WTC11 (cell line): ENCODE measurements at regions not wholly inside any gene's neighbourhood (a gene's known extent, or its start where the extent isn't known, plus 50 kb on each side); places are given as distances from the start of the nearest gene placed in this dataset.

Experiments used
- ATAC-seq: fragments of 200-7000 bp; cut with Tn5 transposase; 2 replicates; pipeline ENCODE4 v1.10.0; 2021; ENCODE audit warnings: mild to moderate bottlenecking, moderate library complexity
- CTCF ChIA-PET: fragments of 300-600 bp; sonication (Branson Sonifier 250); formaldehyde crosslinking; loops from one replicate; lab custom pipeline; 2021; ENCODE audit warnings: antibody characterized with exemption; lab: Charles Lee
- POLR2A ChIA-PET: fragments of 350-600 bp; sonication (Branson Sonifier 250); formaldehyde crosslinking; loops from one replicate; lab custom pipeline; 2021; ENCODE audit warnings: antibody characterized with exemption; lab: Charles Lee
- DNase-seq: peaks from one replicate; pipeline ENCODE4 v3.0.0; 2021; ENCODE audit warnings: low spot score
- H3K27ac Mint-ChIP-seq: 2 replicates; pipeline ENCODE4 v1.8.0; 2021; ENCODE audit warnings: mixed read lengths
- H3K27me3 Mint-ChIP-seq: 2 replicates; pipeline ENCODE4 v1.8.0; 2021; ENCODE audit warnings: low read depth, mild to moderate bottlenecking, moderate library complexity, mixed read lengths
- H3K36me3 Mint-ChIP-seq: 2 replicates; pipeline ENCODE4 v1.8.0; 2021; ENCODE audit warnings: mixed read lengths
- H3K4me1 Mint-ChIP-seq: 2 replicates; pipeline ENCODE4 v1.8.0; 2022; ENCODE audit warnings: mixed read lengths
- H3K4me3 Mint-ChIP-seq: 2 replicates; pipeline ENCODE4 v1.8.0; 2021; ENCODE audit warnings: mild to moderate bottlenecking, moderate library complexity, mixed read lengths
- H3K9me3 Mint-ChIP-seq: 2 replicates; pipeline ENCODE4 v1.8.0; 2021; ENCODE audit warnings: mixed read lengths
- ATF2 ChIP-seq: sonication (generic); formaldehyde crosslinking; IDR thresholded peaks from 2 replicates; pipeline ENCODE4 v1.8.1; 2022; ENCODE audit warnings: low read depth, missing genetic modification reagents, borderline replicate concordance
- CDX4 ChIP-seq: fragments of 250-450 bp; sonication (Bioruptor Pico); IDR thresholded peaks from 2 replicates; pipeline ENCODE4 v1.9.0; 2021; ENCODE audit warnings: moderate library complexity, mild to moderate bottlenecking, inconsistent platforms, borderline replicate concordance
- EMX1 ChIP-seq: fragments of 250-450 bp; sonication (Bioruptor Pico); IDR thresholded peaks from 2 replicates; pipeline ENCODE4 v1.8.0; 2021; ENCODE audit warnings: mild to moderate bottlenecking
- ETV6 ChIP-seq: sonication (generic); formaldehyde crosslinking; IDR thresholded peaks from 2 replicates; pipeline ENCODE4 v1.8.1; 2022; ENCODE audit warnings: mild to moderate bottlenecking, missing genetic modification reagents
- FOXJ3 ChIP-seq: sonication (generic); formaldehyde crosslinking; IDR thresholded peaks from 2 replicates; pipeline ENCODE4 v1.9.0; 2021; ENCODE audit warnings: missing genetic modification reagents, mild to moderate bottlenecking, borderline replicate concordance
- GRHL2 ChIP-seq: fragments of 250-450 bp; sonication (Bioruptor Pico); IDR thresholded peaks from 2 replicates; pipeline ENCODE4 v1.8.0; 2022; ENCODE audit warnings: mild to moderate bottlenecking, moderate library complexity; ENCODE audit not compliant: insufficient replicate concordance, severe bottlenecking
- KAT7 ChIP-seq: sonication (generic); formaldehyde crosslinking; IDR thresholded peaks from 2 replicates; pipeline ENCODE4 v1.8.1; 2023; ENCODE audit warnings: missing genetic modification reagents, mild to moderate bottlenecking, borderline replicate concordance
- MLX ChIP-seq: sonication (generic); formaldehyde crosslinking; IDR thresholded peaks from 2 replicates; pipeline ENCODE4 v1.8.1; 2023; ENCODE audit warnings: mild to moderate bottlenecking, missing genetic modification reagents, moderate library complexity
- NR2C2 ChIP-seq: sonication (generic); formaldehyde crosslinking; IDR thresholded peaks from 2 replicates; pipeline ENCODE4 v1.8.0; 2022; ENCODE audit warnings: mild to moderate bottlenecking, missing genetic modification reagents
- SMAD4 ChIP-seq: sonication (generic); formaldehyde crosslinking; IDR thresholded peaks from 2 replicates; pipeline ENCODE4 v1.8.0; 2022; ENCODE audit warnings: mild to moderate bottlenecking, missing genetic modification reagents
- USF1 ChIP-seq: sonication (generic); formaldehyde crosslinking; IDR thresholded peaks from 2 replicates; pipeline ENCODE4 v1.8.0; 2022; ENCODE audit warnings: mild to moderate bottlenecking, missing genetic modification reagents
- ZNF138 ChIP-seq: sonication (generic); formaldehyde crosslinking; conservative IDR thresholded peaks from 2 replicates; pipeline ENCODE4 v1.8.1; 2022; ENCODE audit warnings: mild to moderate bottlenecking, moderate library complexity, missing genetic modification reagents

GRCh38 chr11:92449780-92450179 lies 225.2 kb downstream of the FAT3 start (continued):
- no peak for TF ChIP-seq MLX (CRISPR knock-in tag)
- TF ChIP-seq, all 79 proteins: peak for 0

GRCh38 chr11:92451063-92451462 lies 226.4 kb downstream of the FAT3 start:
- TF ChIP-seq USF1 (CRISPR knock-in tag) (no peak), CDX4 (CRISPR knock-in tag) (no peak)
- TF ChIP-seq, all 79 proteins: peak for 0
- peaks cover 3% of the 10 kb centered on the region; the same call in 1 of the 2 replicates for H3K9me3 Mint-ChIP-seq
- no peak overlapping the region for H3K4me3 Mint-ChIP-seq
- DNase-seq, result no peak
- ChIA-PET CTCF (interaction anchor here (0.7 kb wide), 1 partner anchor 110 kb away, joined by 3 read pairs; no protein-coding TSS in a partner anchor), POLR2A (no interaction called here)
- peaks cover 30% of the 10 kb centered on the region for H3K4me1 Mint-ChIP-seq
- no peak overlapping the region for H3K27ac Mint-ChIP-seq
- no peaks in the 10 kb centered on the region for H3K27me3 Mint-ChIP-seq
- no peaks in the 10 kb centered on the region for H3K36me3 Mint-ChIP-seq
- no peak for ATAC-seq

- DNase-seq, result no peak
- Mint-ChIP-seq H3K27ac (no peak overlapping the region; the same call in 1 of the 2 replicates), H3K27me3 (no peaks in the 10 kb centered on the region), H3K4me1 (peaks cover 15% of the 10 kb centered on the region), H3K4me3 (no peak overlapping the region), H3K36me3 (no peaks in the 10 kb centered on the region), H3K9me3 (peaks cover 3% of the 10 kb centered on the region; the same call in 1 of the 2 replicates)
- ATAC-seq, result no peak
- ChIA-PET POLR2A (no interaction called here), CTCF (interaction anchor here (1.3 kb wide), 1 partner anchor 112 kb away, joined by 4 read pairs; no protein-coding TSS in a partner anchor)
- no peak for TF ChIP-seq ZNF138 (CRISPR knock-in tag)
- no peak for TF ChIP-seq EMX1
- TF ChIP-seq FOXJ3 (CRISPR knock-in tag), result no peak
Observed at GRCh38 chr11:92453055-92453454, 228.4 kb downstream of the FAT3 start.

- CTCF ChIA-PET, result no interaction called here
- H3K27ac Mint-ChIP-seq, result no peak overlapping the region
- POLR2A ChIA-PET, result no interaction called here
- H3K4me1 Mint-ChIP-seq, result no peaks in the 10 kb centered on the region; the same call in 1 of the 2 replicates
- no peak for ATAC-seq
- no peaks in the 10 kb centered on the region for H3K27me3 Mint-ChIP-seq
- no peaks in the 10 kb centered on the region for H3K9me3 Mint-ChIP-seq
- no peaks in the 10 kb centered on the region for H3K36me3 Mint-ChIP-seq
- no peak overlapping the region for H3K4me3 Mint-ChIP-seq
- DNase-seq, result no peak
- no peak for TF ChIP-seq MLX (CRISPR knock-in tag)
- TF ChIP-seq USF1 (CRISPR knock-in tag), result no peak
- TF ChIP-seq NR2C2, result no peak
- no peak for TF ChIP-seq KAT7 (CRISPR knock-in tag)
- TF ChIP-seq GRHL2 (CRISPR knock-in tag), result no peak
- no peak for TF ChIP-seq ATF2
- TF ChIP-seq ETV6 (CRISPR knock-in tag), result no peak
- TF ChIP-seq SMAD4 (CRISPR knock-in tag), result no peak
- TF ChIP-seq EMX1, result no peak
Observed at GRCh38 chr11:92455210-92455790, 230.7 kb downstream of the FAT3 start.
